ENCODE measurements at regions not wholly inside any gene's neighbourhood (a gene's known extent, or its start where the extent isn't known, plus 50 kb on each side); places are given as distances from the start of the nearest gene placed in this dataset.
"Not testable (repeated sequence)": the region's sequence is repeated elsewhere in the genome, so short reads cannot be mapped to it uniquely, and the experiment has no call there.

DNA sequence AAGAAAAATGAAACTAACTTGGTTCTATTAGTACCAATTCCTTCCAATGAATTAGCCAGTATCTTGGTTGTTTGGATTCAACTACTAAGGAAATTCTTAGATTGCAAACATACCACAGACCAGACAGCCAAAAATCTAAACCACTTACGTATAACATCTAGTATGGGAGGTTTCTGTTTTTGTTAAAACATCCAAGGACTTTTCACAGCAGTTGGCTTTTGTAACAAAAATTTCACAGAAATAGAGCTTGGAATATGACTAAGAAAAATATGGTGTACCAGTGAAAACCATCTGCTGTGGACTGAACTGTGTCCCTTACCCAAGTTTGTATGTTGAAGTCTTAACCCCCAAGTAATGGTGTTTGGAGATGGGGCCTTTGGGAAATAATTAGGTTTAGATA lies 199.2 kb downstream of the OTOL1 start:
- TF ChIP-seq, protein P1, sequence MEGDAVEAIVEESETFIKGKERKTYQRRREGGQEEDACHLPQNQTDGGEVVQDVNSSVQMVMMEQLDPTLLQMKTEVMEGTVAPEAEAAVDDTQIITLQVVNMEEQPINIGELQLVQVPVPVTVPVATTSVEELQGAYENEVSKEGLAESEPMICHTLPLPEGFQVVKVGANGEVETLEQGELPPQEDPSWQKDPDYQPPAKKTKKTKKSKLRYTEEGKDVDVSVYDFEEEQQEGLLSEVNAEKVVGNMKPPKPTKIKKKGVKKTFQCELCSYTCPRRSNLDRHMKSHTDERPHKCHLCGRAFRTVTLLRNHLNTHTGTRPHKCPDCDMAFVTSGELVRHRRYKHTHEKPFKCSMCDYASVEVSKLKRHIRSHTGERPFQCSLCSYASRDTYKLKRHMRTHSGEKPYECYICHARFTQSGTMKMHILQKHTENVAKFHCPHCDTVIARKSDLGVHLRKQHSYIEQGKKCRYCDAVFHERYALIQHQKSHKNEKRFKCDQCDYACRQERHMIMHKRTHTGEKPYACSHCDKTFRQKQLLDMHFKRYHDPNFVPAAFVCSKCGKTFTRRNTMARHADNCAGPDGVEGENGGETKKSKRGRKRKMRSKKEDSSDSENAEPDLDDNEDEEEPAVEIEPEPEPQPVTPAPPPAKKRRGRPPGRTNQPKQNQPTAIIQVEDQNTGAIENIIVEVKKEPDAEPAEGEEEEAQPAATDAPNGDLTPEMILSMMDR (IDR thresholded peaks at IDR 0.05; ENCODE audit: control extremely low read depth, extremely low read depth, low read depth, missing control alignments) = no peak
- no peak for DNase-seq (ENCODE audit: extremely low spot score)
- ChIA-PET POLR2A (no interaction called here), CTCF (no interaction called here)

DNA sequence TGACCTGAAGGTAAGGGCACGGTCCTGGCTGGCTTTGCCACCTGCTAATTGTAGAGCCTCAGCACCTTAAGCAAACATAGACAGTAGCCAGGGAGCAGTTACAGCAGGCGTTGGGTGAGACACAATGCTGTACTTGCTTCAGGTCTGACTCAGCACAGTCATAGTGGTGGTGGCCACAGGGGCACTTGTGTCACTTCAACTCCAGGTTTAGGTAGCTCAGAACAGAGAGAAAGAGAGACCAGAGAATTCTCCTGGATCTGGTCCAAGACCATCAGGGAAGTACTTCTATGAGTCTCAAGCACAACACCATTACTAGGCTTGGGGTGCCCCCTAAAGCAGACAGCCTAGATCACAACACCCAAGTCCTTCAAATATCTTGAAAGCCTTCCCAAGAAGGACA lies 204.4 kb downstream of the OTOL1 start:
- no peak for DNase-seq (ENCODE audit: extremely low spot score)
- POLR2A ChIA-PET = no interaction called here
- TF ChIP-seq, protein P1 (IDR thresholded peaks at IDR 0.05; ENCODE audit: control extremely low read depth, extremely low read depth, low read depth, missing control alignments) = no peak
- CTCF ChIA-PET = interaction anchor here (1.4 kb wide), 1 partner anchor 9 kb away, joined by 3 read pairs; no protein-coding TSS in a partner anchor

DNA sequence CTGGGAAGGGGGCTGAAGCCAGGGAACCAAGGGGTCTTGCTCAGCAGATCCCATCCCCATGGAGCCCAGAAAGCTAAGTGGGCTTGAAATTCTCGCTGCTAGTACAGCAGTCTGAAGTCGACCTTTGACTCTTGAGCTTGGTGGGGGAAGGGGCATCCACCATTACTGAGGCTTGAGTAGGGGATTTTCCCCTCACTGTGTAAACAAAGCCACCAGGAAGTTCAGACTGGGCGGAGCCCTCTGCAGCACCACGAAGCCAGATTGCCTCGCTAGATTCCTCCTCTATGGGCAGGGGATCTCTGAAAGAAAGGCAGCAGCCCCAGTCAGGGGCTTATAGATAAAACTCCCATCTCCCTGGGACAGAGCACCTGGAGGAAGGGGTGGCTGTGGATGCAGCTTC lies 210.6 kb downstream of the OTOL1 start:
- DNase-seq (ENCODE audit: extremely low spot score); POLR2A ChIA-PET: not testable (repeated sequence)
- CTCF ChIA-PET = interaction anchor here (1.5 kb wide), 1 partner anchor 15 kb away, joined by 4 read pairs; no protein-coding TSS in a partner anchor

DNA sequence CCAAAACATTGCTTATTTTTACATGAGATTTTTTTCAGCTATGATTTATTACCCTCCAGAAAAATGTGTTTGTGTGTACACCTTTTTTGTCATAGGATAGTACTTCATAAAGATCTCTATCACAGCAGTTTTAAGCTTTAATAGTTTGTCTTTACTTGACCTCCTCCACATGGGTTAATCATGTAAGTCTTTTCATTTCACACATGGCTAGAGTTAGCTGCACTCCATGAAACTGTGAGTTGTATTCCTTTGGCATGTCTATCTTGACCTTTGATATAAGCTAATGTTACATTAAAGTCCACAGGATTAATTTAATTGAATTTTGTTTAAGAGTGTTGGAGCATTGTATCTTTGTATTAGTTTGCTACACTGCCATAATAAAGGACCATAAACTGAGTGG lies 217.1 kb downstream of the OTOL1 start:
- POLR2A ChIA-PET = no interaction called here
- CTCF ChIA-PET = interaction anchor here (0.9 kb wide), 1 partner anchor 14 kb away, joined by 4 read pairs; no protein-coding TSS in a partner anchor
- TF ChIP-seq, protein P1 (IDR thresholded peaks at IDR 0.05; ENCODE audit: control extremely low read depth, extremely low read depth, low read depth, missing control alignments) = no peak
- no peak for DNase-seq (ENCODE audit: extremely low spot score)

DNA sequence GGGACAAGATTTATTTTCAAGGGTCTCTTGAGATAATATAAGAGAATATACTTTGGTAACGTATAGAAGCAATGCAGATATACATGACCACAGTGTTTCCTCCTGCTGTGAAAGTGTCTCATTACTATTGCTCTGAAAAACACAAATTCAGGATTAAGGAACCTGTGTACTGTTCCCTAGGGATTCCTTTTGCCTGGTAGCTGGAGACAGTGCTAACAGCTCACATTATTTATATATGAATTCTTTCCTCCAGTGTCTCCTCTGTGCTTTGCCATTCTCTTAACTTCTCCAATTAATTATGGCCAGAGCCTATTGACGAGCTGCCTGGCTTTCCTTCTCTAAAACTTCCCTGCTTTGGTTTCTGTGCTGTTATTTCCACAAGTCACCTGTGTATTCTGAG lies 235.4 kb downstream of the OTOL1 start:
- POLR2A ChIA-PET = no interaction called here
- DNase-seq (ENCODE audit: extremely low spot score) = no peak
- TF ChIP-seq, protein P1 (IDR thresholded peaks at IDR 0.05; ENCODE audit: control extremely low read depth, extremely low read depth, low read depth, missing control alignments) = no peak
- CTCF ChIA-PET = no interaction called here

DNA sequence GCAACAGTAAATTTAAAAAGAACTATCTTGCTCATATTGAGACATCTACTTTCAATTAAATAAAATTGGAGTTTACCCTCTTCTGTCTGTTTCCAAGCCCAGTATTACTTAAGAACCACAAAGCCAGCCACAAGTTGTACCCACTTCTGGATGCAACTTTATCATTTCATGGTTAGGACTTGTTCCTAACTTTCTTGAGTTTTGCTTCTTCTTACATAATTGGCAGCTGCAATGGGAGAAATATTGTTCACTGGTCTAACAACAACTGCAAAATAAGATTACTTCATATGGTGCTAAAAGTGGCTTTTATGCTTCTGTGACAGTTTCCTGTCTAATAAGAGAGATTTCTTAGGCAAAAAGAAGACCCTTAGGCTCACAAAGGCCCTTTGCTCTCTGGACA lies 240.6 kb downstream of the OTOL1 start:
- TF ChIP-seq, protein P1 (IDR thresholded peaks at IDR 0.05; ENCODE audit: control extremely low read depth, extremely low read depth, low read depth, missing control alignments) = no peak
- no peak for DNase-seq (ENCODE audit: extremely low spot score)
- ChIA-PET CTCF (interaction anchor here (1.3 to 1.6 kb wide), 2 partner anchors 8 to 33 kb away, joined by 3 to 6 read pairs; no protein-coding TSS in a partner anchor), POLR2A (no interaction called here)

DNA sequence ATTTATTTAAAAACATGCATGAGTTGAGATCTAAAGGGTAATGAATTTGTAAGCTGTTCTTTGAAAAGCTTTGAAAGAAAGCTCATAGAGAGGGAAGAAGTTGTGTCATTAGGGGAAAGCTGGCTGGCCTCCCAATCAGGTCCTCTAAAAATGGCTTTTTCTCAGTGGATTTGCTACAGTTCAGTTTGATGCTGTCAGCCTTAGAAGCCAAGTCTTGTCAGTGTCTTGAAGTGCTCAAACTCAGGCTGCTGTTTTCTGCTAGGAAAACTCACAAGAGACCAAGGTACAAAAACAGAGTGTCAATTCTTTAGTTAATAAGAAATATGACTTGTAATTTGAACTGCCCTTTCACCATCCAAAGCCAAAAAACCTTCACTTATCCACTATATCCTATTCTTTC lies 243.8 kb downstream of the OTOL1 start:
- TF ChIP-seq, protein P1 (IDR thresholded peaks at IDR 0.05; ENCODE audit: control extremely low read depth, extremely low read depth, low read depth, missing control alignments) = no peak
- ChIA-PET CTCF (no interaction called here), POLR2A (no interaction called here)
- DNase-seq (ENCODE audit: extremely low spot score) = no peak
